ENCODE measurements at regions not wholly inside any gene's neighbourhood (a gene's known extent, or its start where the extent isn't known, plus 50 kb on each side); places are given as distances from the start of the nearest gene placed in this dataset.

GRCh38 chr16:85291302-85292148 lies 179.3 kb upstream of the CIBAR2 start:
- TF ChIP-seq CTCF (IDR thresholded peaks at IDR 0.05; ENCODE audit: low read depth, low read length, poor library complexity, severe bottlenecking), result no peak
- H3K9me3 ChIP-seq (ENCODE audit: control insufficient read depth, insufficient read depth, low read length), result no peaks in the 10 kb centered on the region
- H3F3A ChIP-seq (ENCODE audit: control insufficient read depth, insufficient read depth), result no peaks in the 10 kb centered on the region
- H3K36me3 ChIP-seq (ENCODE audit: control insufficient read depth, low read length), result no peaks in the 10 kb centered on the region
- H3K4me1 ChIP-seq (ENCODE audit: control insufficient read depth, low read length), result no peaks in the 10 kb centered on the region
- H3K4me2 ChIP-seq (ENCODE audit: low read length), result no peak overlapping the region
- no peaks in the 10 kb centered on the region for H3K9me2 ChIP-seq (replicated peaks; ENCODE audit: control insufficient read depth, low read length)
- no peaks in the 10 kb centered on the region for H3K79me2 ChIP-seq (ENCODE audit: control insufficient read depth, low read length)
- no peaks in the 10 kb centered on the region for H3K27me3 ChIP-seq (ENCODE audit: control insufficient read depth, low read length)
- no peak overlapping the region for H3K4me3 ChIP-seq (ENCODE audit: low read length)
- no peaks in the 10 kb centered on the region for H4K20me1 ChIP-seq (ENCODE audit: control insufficient read depth, insufficient read depth, low read depth, low read length)
- no peak overlapping the region for H3K27ac ChIP-seq (ENCODE audit: low read depth, low read length)

GRCh38 chr16:85293458-85293857 lies 181.2 kb upstream of the CIBAR2 start:
- Histone ChIP-seq H3K4me3 (ENCODE audit: low read length) (no peak overlapping the region), H3K9me2 (replicated peaks; ENCODE audit: control insufficient read depth, low read length) (no peaks in the 10 kb centered on the region), H4K20me1 (ENCODE audit: control insufficient read depth, insufficient read depth, low read depth, low read length) (no peaks in the 10 kb centered on the region), H3K36me3 (ENCODE audit: control insufficient read depth, low read length) (no peaks in the 10 kb centered on the region), H3K27ac (ENCODE audit: low read depth, low read length) (no peak overlapping the region), H3K27me3 (ENCODE audit: control insufficient read depth, low read length) (no peaks in the 10 kb centered on the region), H3K4me2 (ENCODE audit: low read length) (no peak overlapping the region), H3K4me1 (ENCODE audit: control insufficient read depth, low read length) (no peaks in the 10 kb centered on the region), H3K9me3 (ENCODE audit: control insufficient read depth, insufficient read depth, low read length) (no peaks in the 10 kb centered on the region), H3K79me2 (ENCODE audit: control insufficient read depth, low read length) (no peaks in the 10 kb centered on the region), H3F3A (ENCODE audit: control insufficient read depth, insufficient read depth) (no peaks in the 10 kb centered on the region)
- TF ChIP-seq CTCF (IDR thresholded peaks at IDR 0.05; ENCODE audit: low read depth, low read length, poor library complexity, severe bottlenecking) (no peak), EZH2phosphoT487 (IDR thresholded peaks at IDR 0.05; ENCODE audit: borderline replicate concordance, low read length) (no peak)

GRCh38 chr16:85293904-85294642 lies 181.8 kb upstream of the CIBAR2 start:
- Histone ChIP-seq H3K9me3 (ENCODE audit: control insufficient read depth, insufficient read depth, low read length) (no peaks in the 10 kb centered on the region), H3K4me2 (ENCODE audit: low read length) (no peak overlapping the region), H4K20me1 (ENCODE audit: control insufficient read depth, insufficient read depth, low read depth, low read length) (no peaks in the 10 kb centered on the region), H3K27me3 (ENCODE audit: control insufficient read depth, low read length) (no peaks in the 10 kb centered on the region; the same call in 1 of the 2 replicates), H3K4me1 (ENCODE audit: control insufficient read depth, low read length) (no peaks in the 10 kb centered on the region), H3K27ac (ENCODE audit: low read depth, low read length) (no peak overlapping the region), H3F3A (ENCODE audit: control insufficient read depth, insufficient read depth) (no peaks in the 10 kb centered on the region), H3K4me3 (ENCODE audit: low read length) (no peak overlapping the region), H3K36me3 (ENCODE audit: control insufficient read depth, low read length) (no peaks in the 10 kb centered on the region), H3K9me2 (replicated peaks; ENCODE audit: control insufficient read depth, low read length) (no peaks in the 10 kb centered on the region), H3K79me2 (ENCODE audit: control insufficient read depth, low read length) (no peaks in the 10 kb centered on the region)
- TF ChIP-seq CTCF (IDR thresholded peaks at IDR 0.05; ENCODE audit: low read depth, low read length, poor library complexity, severe bottlenecking) (no peak), EZH2phosphoT487 (IDR thresholded peaks at IDR 0.05; ENCODE audit: borderline replicate concordance, low read length) (no peak)
